ENCODE measurements at regions not wholly inside any gene's neighbourhood (a gene's known extent, or its start where the extent isn't known, plus 50 kb on each side); places are given as distances from the start of the nearest gene placed in this dataset.

GRCh38 chr15:69973102-69973714 lies 124.5 kb downstream of the TLE3 start:
- peak; percentile 57 for DNase-seq (ENCODE audit: low read depth)
- no peak overlapping the region for H3K4me3 ChIP-seq (ENCODE audit: control insufficient read depth, low read depth, low read length)
- TF ChIP-seq, protein P1, sequence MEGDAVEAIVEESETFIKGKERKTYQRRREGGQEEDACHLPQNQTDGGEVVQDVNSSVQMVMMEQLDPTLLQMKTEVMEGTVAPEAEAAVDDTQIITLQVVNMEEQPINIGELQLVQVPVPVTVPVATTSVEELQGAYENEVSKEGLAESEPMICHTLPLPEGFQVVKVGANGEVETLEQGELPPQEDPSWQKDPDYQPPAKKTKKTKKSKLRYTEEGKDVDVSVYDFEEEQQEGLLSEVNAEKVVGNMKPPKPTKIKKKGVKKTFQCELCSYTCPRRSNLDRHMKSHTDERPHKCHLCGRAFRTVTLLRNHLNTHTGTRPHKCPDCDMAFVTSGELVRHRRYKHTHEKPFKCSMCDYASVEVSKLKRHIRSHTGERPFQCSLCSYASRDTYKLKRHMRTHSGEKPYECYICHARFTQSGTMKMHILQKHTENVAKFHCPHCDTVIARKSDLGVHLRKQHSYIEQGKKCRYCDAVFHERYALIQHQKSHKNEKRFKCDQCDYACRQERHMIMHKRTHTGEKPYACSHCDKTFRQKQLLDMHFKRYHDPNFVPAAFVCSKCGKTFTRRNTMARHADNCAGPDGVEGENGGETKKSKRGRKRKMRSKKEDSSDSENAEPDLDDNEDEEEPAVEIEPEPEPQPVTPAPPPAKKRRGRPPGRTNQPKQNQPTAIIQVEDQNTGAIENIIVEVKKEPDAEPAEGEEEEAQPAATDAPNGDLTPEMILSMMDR (conservative IDR thresholded peaks at IDR 0.05; ENCODE audit: control insufficient read depth, insufficient read depth, low read depth, low read length): no peak

DNA sequence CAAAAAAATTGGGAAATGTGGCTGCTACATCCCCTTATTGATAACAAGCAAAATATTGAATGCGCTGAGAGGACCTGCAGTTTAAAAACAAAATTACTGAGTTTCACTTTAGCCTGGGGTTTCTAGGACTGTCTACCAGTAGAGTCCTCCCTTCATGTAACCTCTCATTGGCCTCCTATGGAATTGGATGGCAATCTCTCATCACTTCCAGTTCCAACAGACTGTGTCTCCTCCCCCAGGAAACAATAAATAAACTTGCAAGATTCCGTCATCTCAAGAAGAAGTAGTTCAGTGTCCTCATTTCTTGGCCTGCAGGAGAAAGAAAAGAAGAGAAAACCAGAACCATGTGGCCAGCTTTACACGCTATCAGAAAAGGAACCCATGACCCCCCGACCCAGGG lies 123.8 kb downstream of the TLE3 start:
- no peak overlapping the region for H3K4me3 ChIP-seq (ENCODE audit: control insufficient read depth, low read depth, low read length)
- TF ChIP-seq, protein P1 (conservative IDR thresholded peaks at IDR 0.05; ENCODE audit: control insufficient read depth, insufficient read depth, low read depth, low read length): no peak
- no peak for DNase-seq (ENCODE audit: low read depth)

DNA sequence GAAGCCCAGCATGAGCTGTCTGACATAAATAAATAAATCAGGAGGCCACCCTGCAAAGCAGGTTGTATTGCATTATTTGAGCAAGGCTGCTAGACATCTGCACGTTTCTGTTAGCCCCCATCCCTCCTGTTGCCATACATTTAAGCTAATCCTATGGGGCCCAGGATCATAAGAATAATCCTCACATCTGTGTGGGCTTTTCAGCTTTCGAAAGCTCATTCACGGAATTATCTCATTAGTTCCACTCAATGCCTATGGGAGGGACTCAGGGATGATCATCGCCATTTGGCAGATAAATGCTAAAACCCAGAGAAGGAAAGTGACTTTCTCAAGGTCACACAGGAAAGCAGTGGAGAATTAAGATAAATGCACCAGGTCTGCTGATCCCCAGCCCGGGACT lies 123.4 kb downstream of the TLE3 start:
- TF ChIP-seq, protein P1 (conservative IDR thresholded peaks at IDR 0.05; ENCODE audit: control insufficient read depth, insufficient read depth, low read depth, low read length): no peak
- no peak overlapping the region for H3K4me3 ChIP-seq (ENCODE audit: control insufficient read depth, low read depth, low read length)
- DNase-seq (ENCODE audit: low read depth): no peak

GRCh38 chr15:69976366-69976994 lies 121.2 kb downstream of the TLE3 start:
- TF ChIP-seq, protein P1 (conservative IDR thresholded peaks at IDR 0.05; ENCODE audit: control insufficient read depth, insufficient read depth, low read depth, low read length): no peak
- DNase-seq (ENCODE audit: low read depth): peak; percentile 38

DNA sequence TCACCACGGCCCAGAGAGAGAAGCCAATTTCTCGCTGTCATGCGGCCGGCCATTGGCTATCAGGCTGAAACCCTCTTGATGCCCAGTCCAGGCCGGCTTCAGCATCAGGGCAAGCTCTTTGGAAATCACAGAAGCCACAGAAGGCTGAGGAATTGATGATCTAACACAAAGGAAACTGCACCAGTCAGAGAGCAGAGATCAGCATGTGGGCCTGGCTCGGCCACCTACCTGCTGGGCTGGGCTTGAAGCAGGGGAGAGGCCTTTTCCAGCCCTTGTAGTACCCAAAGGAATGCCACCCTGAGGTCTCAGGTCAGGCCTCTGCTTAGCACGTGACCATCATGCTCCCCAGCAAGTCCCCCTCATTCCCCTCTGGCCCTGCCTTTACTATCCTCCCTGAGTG lies 119.1 kb downstream of the TLE3 start:
- DNase-seq (ENCODE audit: low read depth): no peak
- TF ChIP-seq, protein P1 (conservative IDR thresholded peaks at IDR 0.05; ENCODE audit: control insufficient read depth, insufficient read depth, low read depth, low read length): no peak
- H3K4me3 ChIP-seq (ENCODE audit: control insufficient read depth, low read depth, low read length): no peak overlapping the region

More at GRCh38 chr15:69976366-69976994, 121.2 kb downstream of the TLE3 start:
- no peak overlapping the region for H3K4me3 ChIP-seq (ENCODE audit: control insufficient read depth, low read depth, low read length)

GRCh38 chr15:69979262-69979661 lies 118.5 kb downstream of the TLE3 start:
- TF ChIP-seq, protein P1 (conservative IDR thresholded peaks at IDR 0.05; ENCODE audit: control insufficient read depth, insufficient read depth, low read depth, low read length): no peak
- H3K4me3 ChIP-seq (ENCODE audit: control insufficient read depth, low read depth, low read length): no peak overlapping the region
- DNase-seq (ENCODE audit: low read depth): peak; percentile 3

Data from fibroblast of mammary gland (primary cell).